HG03097 (cell line): ENCODE measurements at regions not wholly inside any gene's neighbourhood (a gene's known extent, or its start where the extent isn't known, plus 50 kb on each side); places are given as distances from the start of the nearest gene placed in this dataset.

ENCODE experiments used
- ATAC-seq: cut with Tn5 transposase; IDR thresholded peaks from one replicate; pipeline ENCODE4 v1.9.1; 2021; ENCODE audit not compliant: unreplicated experiment, low FRiP score

DNA sequence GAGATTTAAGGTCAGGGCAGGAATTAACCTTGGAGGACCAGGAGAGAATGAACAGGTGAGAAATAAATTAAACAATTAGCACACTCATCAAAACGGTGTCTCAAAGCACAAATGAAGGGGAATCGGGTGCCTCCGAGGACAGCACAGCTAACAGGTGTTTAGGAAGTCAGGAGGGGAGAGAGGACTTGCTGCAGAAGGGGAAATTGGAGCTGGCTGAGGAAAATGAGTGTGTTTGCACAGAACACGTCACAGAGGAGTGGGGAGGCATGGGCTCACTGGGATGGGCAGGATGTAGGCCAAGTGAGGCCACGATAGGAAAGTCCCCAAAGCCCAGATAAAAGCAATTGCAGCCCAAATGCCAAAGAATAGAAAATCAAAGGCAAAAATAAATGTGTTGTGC, 121.7 kb downstream of the ZNF664 start:
- ATAC-seq = no peak

DNA sequence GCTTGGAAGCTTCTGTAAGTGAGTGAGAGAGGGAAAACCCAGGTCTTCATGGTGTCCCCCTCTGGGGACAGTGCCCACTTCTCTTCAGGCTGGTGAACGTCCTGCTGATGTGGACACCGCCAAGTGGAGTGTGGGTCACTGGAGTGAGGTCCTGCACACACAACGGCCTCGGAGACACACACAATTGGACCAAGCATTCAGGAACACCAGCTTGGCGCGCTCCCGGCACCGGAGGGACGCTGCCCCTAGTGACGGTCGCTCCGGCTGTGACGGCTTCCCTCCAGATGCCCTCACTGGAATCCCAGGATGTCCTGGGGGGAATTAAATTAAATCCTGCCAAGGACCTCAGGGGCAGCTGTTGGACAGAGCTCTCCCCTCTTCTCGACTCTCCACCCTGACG, 123.1 kb downstream of the ZNF664 start:
- ATAC-seq = no peak

- no peak for ATAC-seq
Measured at GRCh38 chr12:124096869-124097434, 123.9 kb downstream of the ZNF664 start.

GRCh38 chr12:124097701-124098100, 124.7 kb downstream of the ZNF664 start:
- ATAC-seq = no peak

DNA sequence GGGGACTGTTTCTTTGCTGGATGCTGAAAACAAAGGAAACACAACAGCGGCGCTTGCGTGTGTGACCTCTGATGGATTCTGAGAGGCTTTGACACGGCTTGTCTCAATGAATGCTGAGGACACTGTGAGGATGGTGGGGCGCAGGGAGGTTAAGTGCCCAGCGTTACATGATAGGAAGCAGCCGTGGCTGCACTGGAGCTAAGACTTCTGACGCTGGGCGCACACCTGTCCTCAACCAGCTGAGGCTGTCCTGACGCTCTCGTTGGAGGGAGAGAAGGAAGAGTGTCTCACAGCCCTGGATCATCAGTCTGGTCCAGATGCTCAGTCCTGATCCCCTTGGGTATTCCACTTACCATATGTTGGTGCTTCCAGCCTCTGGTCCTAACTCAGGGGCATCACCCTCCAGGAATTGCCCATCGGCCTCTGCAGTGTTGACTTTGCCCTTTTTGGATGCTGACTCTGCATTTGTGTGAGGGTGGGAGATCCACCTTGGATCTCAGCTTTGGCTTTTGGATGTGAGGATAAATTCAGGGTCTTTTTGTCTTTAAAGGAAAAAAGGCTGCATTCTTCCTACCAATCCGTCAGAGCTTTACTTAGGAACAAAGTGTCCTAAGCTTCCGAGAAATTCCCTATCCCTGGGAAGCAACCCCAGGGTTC, 125.2 kb downstream of the ZNF664 start:
- ATAC-seq = no peak

GRCh38 chr12:124098887-124099286, 125.9 kb downstream of the ZNF664 start:
- ATAC-seq = no peak

DNA sequence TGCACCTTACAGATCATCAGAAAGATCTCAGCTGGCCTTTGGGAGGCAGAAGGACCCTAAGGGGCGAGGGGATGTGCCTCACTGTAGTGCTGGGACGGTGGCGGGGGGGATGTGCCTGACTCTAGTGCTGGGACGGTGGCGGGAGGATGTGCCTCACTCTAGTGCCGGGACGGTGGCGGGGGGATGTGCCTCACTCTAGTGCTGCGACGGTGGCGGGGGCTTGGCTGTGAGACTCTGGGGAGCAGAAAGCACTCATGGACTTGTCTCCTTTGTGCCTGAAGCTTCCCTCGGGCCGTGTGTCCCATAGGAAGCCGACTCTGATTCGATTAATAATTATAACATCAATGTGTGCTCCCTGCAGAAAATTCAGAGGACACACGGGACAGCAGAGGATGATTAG, 126.6 kb downstream of the ZNF664 start:
- ATAC-seq = no peak

DNA sequence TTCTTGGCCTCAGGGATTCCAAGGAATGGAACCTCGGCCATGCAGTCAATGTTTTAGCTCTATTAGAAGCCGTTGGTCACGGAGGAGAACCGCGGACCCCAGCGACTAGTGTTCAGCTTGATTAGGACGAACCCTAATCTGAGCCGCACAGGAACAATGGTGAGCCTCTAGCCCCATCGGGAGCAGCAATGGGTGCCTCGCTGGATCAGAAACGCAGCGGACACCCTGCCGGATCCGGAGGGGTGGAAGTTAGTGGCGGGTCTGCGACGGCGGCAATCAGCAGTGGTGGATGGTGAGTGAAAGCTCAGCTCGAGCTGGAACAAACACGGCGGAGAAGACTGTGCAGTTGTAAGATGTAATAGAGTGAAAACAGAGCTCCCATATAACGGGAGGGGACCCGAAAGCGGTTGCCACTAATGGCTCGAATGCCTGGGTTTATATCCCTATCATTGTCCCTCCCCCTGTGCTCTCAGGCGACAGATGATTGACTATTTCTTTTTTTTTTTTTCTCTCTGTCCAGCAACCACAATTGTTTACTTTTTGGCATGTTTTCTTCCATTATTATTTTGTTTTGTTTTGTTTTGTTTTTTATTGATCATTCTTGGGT, 127.7 kb downstream of the ZNF664 start:
- ATAC-seq = no peak

DNA sequence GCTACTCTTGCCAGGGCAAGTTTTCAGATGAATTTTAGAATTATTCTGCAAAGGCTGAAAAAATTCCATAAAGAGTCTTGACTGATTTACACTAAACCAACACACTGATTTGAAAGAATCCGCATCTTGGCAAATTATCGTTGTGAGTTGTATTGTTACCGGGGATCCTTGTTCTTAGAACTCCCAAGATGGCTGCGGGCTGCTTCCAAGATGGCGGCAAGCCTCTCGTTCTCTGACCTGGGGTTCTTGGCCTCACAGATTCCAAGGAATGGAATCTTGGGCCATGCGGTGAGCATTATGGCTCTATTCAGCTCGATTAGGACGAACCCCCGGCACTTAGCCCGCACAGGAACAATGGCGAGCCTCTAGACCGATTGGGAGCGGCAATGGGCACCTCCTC, 132.5 kb downstream of the ZNF664 start:
- ATAC-seq = no peak

DNA sequence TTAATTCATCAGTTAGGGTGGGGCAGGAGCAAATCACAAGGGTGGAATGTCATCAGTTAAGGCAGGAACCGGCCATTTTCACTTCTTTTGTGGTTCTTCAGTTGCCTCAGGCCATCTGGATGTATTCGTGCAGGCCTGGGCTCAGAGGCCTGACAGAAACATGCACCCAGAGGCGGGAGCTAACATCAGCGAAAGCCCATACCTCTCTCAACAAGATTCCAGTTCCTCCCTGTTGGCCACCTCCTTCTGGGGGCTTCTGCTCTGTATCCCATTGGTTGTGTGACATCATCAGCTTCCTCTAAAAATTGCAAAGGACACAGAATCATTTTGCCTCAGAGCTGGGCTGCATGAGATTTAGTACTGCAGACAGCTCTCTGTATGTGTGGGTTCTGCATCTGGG, 134.3 kb downstream of the ZNF664 start:
- no peak for ATAC-seq

DNA sequence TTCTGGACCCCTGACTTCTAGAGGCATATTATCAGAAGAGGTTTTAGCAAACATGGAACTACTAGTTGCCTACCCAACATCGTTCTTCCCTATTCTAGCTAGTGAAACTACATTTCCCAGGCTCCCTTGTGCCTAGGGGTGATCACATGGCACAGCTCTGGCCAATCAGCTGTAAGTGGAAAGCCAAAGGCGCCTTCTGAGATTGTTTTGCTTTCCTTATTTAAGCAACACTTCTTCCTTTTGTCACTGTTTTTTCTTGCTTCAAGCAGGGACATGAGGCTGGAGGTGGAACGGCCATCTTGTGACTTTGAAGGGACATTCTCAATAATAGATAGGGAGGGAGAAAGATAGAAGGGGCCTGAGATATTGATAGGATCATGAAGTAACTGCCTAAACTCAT, 136.7 kb downstream of the ZNF664 start:
- ATAC-seq = no peak

GRCh38 chr12:124110372-124110883, 137.4 kb downstream of the ZNF664 start:
- ATAC-seq = no peak

- ATAC-seq = no peak
Measured at GRCh38 chr12:124111006-124111405, 138.0 kb downstream of the ZNF664 start.

DNA sequence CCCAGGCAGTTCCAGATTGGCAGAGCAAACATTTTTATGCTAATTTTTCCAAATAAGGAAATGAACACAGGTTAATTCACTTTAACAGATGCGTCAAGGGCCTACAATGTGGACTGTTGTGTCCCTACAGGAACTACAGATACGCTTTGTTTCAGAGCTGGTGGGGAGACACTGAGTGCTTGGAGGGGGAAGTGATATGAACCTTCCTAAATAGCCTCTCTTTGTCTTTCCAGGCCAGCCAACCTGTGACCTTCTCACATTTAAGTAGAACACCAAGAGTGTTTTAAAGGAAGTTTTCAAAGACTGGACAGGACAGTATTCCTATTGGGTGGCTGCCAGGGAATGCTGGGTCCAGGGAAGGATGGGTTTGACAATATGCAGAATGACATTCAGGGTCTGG, 141.3 kb downstream of the ZNF664 start:
- ATAC-seq = no peak

- ATAC-seq = no peak
Measured at GRCh38 chr12:124115496-124115895, 142.5 kb downstream of the ZNF664 start.

DNA sequence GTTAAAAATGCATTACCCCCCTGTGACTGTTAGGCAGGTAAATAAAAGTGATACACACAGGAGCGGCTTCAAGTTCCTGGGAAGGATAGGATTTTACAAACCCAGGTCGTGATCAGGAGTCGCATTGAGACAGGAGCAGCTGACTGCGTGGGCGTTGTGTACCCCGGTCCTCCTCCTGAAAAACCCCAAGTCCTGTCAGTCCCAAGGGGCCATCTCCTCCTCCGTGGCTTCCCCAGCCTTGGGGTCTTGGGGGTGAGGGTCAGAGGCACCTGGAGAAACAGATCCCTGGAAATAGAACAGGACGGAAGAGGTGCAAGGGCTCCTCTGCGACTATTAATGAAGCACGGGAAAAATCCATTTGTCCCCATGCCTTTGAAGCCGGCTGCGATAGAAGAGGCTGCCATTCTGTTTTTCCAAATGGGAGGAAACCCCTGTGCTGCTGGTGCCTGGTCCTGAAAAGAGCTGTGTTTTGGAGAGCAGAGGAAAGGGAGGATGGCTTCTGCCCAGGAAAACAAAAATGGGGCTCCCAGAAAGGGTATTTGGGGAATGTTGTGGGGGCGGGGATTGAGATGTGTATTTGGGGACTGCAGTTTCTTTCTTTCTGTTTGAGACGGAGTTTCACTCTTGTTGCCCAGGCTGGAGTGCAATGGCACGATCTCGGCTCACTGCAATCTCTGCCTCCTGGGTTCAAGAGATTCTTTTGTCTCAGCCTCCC, 143.1 kb downstream of the ZNF664 start:
- no peak for ATAC-seq

DNA sequence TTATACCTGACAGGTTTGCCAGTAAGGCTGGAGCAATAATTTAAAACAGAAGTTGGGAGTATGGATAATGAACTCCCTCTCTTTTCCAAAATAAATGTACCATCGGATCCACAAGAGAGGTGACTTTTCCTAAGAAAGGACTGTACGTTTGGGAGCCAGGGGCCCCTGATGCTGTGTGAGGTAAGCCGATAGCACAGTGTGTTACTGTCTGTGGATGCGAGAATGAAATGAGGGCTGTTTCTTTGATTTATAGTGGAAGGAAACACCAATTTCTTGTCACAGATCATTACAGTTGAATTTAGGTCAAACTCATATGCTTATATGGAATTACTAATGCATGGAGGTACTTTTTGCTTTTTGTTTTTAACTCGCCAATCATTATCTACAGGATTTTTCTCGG, 147.7 kb downstream of the ZNF664 start:
- ATAC-seq = no peak

DNA sequence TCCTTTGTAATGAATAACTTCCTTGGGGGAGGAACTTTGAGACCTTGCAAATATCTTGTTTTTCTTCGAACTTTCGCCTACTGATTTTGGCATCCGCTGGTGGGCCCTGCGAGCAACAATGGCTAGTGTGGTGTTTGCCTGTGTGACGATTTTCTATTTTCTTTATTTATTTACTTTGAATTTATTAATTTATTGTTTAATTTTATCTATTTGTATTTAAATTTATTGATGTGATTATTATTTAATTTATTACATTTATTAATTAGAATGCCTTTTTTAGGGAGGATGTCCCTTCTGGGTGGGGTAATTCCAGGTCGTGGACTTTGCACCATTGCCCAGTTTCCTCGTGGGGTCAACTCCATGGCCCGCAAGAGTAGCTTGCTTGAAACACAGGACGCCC, 149.7 kb downstream of the ZNF664 start:
- no peak for ATAC-seq

DNA sequence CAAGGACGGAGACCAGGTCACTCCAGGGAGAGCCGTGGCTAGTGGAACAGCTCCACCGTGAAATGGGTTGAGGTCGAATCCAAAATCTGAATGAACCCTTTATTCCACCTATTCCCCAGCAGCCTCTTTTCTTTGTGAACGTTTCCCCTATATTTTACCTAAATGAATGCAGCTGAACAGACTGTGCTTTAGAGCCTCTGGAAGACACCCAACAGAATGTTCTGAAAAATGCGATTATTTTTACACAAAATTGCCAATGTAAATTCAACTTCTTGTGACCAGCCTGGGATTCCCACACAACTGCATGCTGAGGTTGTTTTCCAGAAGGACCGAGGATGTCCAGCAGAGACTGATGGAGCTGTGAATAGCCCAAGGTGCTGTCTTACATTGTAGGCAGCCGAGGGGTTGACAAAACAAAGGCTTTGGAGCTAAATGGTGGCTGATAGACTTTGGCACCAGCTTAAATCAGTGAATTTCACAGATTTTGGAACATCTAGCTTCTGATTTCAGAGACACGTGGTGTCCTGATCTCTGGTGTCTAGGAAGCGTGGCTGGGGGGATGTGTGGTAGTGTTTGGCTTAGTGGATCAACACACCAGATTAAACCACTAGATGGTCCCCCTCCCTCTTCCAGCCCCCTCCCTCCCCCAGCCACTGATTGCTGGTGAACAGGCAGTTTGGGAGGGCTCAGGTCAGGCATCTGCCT, 150.4 kb downstream of the ZNF664 start:
- no peak for ATAC-seq

DNA sequence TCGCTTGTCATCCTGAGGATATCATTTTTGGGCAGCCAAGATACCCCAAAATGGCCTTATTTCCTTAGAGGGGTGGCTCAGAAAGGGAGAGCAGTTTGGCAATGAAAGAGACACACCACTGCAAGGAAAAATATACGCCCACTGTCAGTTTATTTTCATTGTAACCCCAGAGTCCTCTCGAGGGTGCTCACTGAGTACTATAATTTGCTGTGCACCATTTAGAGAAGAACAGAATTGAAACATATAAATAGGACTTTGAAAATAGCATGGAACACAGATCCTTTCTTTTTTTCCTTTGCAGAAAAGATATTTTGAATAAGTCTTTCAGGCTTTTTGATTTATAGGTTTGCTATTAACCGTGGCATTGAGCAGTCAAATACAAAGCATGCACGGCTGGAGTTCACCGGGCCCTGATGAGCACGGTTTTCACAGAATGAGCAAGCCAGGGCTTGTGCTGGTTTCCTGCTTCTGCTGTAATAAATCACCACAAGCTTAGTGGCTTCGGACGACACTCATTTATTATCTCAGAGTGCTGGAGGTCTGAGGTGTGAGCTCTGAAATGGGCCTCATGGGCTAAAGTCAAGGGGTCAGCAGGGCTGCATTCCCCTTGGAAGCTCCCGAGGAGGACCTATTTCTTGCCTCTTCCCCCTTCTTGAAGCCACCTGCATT, 152.3 kb downstream of the ZNF664 start:
- ATAC-seq = peak; percentile 83
